Hepatocyte (in vitro differentiated cells): ENCODE measurements at regions not wholly inside any gene's neighbourhood (a gene's known extent, or its start where the extent isn't known, plus 50 kb on each side); places are given as distances from the start of the nearest gene placed in this dataset.
"Not testable (repeated sequence)": the region's sequence is repeated elsewhere in the genome, so short reads cannot be mapped to it uniquely, and the experiment has no call there.

ENCODE experiments used
- DNase-seq: peaks from one replicate; pipeline ENCODE4 v3.0.0-alpha.2; 2016; ENCODE audit warnings: low spot score
- H2AFZ ChIP-seq: fragments of 200-600 bp; sonication (generic); 2 replicates; pipeline ENCODE4 v1.6.0; 2016; ENCODE audit warnings: antibody characterized with exemption, mild to moderate bottlenecking
- H3K27ac ChIP-seq: fragments of 200-600 bp; sonication (generic); 2 replicates; pipeline ENCODE4 v1.5.1; 2016; ENCODE audit warnings: mild to moderate bottlenecking
- H3K27me3 ChIP-seq: fragments of 200-600 bp; sonication (generic); 2 replicates; pipeline ENCODE4 v1.6.1; 2016
- H3K36me3 ChIP-seq: fragments of 200-600 bp; sonication (generic); replicated peaks from 2 replicates; pipeline ENCODE4 v1.5.1; 2016; ENCODE audit warnings: low read depth; ENCODE audit not compliant: insufficient read depth
- H3K4me1 ChIP-seq: fragments of 200-600 bp; sonication (generic); 2 replicates; pipeline ENCODE4 v1.5.1; 2016; ENCODE audit warnings: mild to moderate bottlenecking, moderate library complexity; ENCODE audit not compliant: insufficient read depth
- H3K4me2 ChIP-seq: fragments of 200-600 bp; sonication (generic); 2 replicates; pipeline ENCODE4 v1.6.0; 2016
- H3K4me3 ChIP-seq: fragments of 200-600 bp; sonication (generic); 2 replicates; pipeline ENCODE4 v1.5.1; 2016; ENCODE audit warnings: mild to moderate bottlenecking
- H3K79me2 ChIP-seq: fragments of 200-600 bp; sonication (generic); 2 replicates; pipeline ENCODE4 v1.6.0; 2017; ENCODE audit warnings: mild to moderate bottlenecking
- H3K9me2 ChIP-seq: fragments of 200-600 bp; sonication (generic); replicated peaks from 2 replicates; pipeline ENCODE4 v1.6.0; 2017; ENCODE audit warnings: mild to moderate bottlenecking; ENCODE audit not compliant: insufficient read depth
- H3K9me3 ChIP-seq: fragments of 200-600 bp; sonication (generic); 2 replicates; pipeline ENCODE4 v1.5.1; 2016; ENCODE audit warnings: low read depth, mild to moderate bottlenecking
- H4K20me1 ChIP-seq: fragments of 200-600 bp; sonication (generic); 2 replicates; pipeline ENCODE4 v1.6.0; 2016; ENCODE audit warnings: mild to moderate bottlenecking; ENCODE audit not compliant: insufficient read depth, poor library complexity, severe bottlenecking
- CTCF ChIP-seq: fragments of 200-600 bp; sonication (generic); IDR thresholded peaks from 2 replicates; pipeline ENCODE4 v1.5.1; 2016; ENCODE audit warnings: antibody characterized with exemption, mild to moderate bottlenecking; ENCODE audit not compliant: poor library complexity
- EZH2 ChIP-seq: fragments of 200-600 bp; sonication (generic); IDR thresholded peaks from 2 replicates; pipeline ENCODE4 v1.6.1; 2016; ENCODE audit warnings: antibody characterized with exemption, mild to moderate bottlenecking, borderline replicate concordance
- EZH2phosphoT487 ChIP-seq: fragments of 200-600 bp; sonication (generic); IDR thresholded peaks from one replicate; pipeline ENCODE4 v1.6.1; 2018; ENCODE audit warnings: antibody characterized with exemption, mild to moderate bottlenecking, low read depth, moderate library complexity; ENCODE audit not compliant: unreplicated experiment, severe bottlenecking
- WGBS: methylation state at CpG from one replicate; pipeline ENCODE4 v1.1.6; 2016; ENCODE audit warnings: low lambda C conversion rate; ENCODE audit errors: missing lambda C conversion rate; 5-methylcytosine and 5-hydroxymethylcytosine counted together

GRCh38 chr18:77346208-77346810 lies 96.7 kb downstream of the GALR1 start:
- Histone ChIP-seq H3K27ac (no peak overlapping the region), H3K36me3 (no peaks in the 10 kb centered on the region), H3K4me2 (no peak overlapping the region), H3K27me3 (no peaks in the 10 kb centered on the region), H3K79me2 (no peaks in the 10 kb centered on the region), H3K4me3 (no peak overlapping the region), H3K9me2 (no peaks in the 10 kb centered on the region), H3K9me3 (no peaks in the 10 kb centered on the region), H2AFZ (no peak overlapping the region), H3K4me1 (no peaks in the 10 kb centered on the region), H4K20me1 (no peaks in the 10 kb centered on the region)
- no peak for DNase-seq
- TF ChIP-seq EZH2: no peak
- TF ChIP-seq CTCF: no peak
- TF ChIP-seq EZH2phosphoT487: no peak
- 87% methylated on average over 2 of the region's 2 CpGs for WGBS

- not testable (repeated sequence) for H2AFZ ChIP-seq, H3K4me2 ChIP-seq, H3K79me2 ChIP-seq, H3K9me2 ChIP-seq, H3K4me1 ChIP-seq, H3K4me3 ChIP-seq, H3K27me3 ChIP-seq, H3K27ac ChIP-seq, H3K9me3 ChIP-seq, DNase-seq, H4K20me1 ChIP-seq, H3K36me3 ChIP-seq
- 80% methylated on average over 3 of the region's 3 CpGs for WGBS
Observed at GRCh38 chr18:77353349-77353748, 103.7 kb downstream of the GALR1 start.

DNA sequence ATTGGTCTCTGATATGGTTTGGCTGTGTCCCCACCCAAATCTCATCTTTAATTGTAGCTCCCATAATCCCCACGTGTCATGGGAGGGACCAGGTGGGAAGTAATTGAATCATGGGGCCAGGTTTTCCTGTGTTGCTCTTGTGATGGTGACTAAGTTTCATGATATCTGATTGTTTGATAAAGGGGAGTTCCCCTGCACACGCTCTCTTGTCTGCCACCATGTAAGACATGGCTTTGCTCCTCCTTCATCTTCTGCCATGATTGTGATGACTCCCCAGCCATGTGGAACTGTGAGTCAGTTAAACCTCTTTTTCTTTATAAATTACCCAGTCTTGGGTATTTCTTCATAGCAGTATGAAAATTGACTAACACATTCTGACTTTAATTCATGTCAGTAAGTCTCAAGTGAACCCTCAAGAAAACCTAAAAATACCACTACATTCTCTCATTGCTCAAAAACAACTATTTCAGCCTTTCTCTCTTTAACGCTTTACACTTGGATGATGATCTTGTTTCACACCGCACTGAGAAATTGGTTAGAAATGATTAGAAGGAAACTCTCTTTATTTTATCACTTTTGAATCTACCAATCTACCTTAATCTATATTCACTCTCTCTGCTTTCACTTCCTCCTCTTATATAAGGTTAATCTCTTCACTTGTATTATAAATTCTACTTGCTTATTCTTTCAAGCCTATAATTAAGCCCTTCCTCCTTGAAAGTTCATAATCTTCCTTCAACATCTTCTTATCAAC lies 110.1 kb downstream of the GALR1 start:
- Histone ChIP-seq H3K4me2 (no peak overlapping the region), H3K4me1 (no peaks in the 10 kb centered on the region), H2AFZ (no peak overlapping the region), H3K79me2 (no peaks in the 10 kb centered on the region), H4K20me1 (no peaks in the 10 kb centered on the region), H3K4me3 (no peak overlapping the region), H3K27ac (no peak overlapping the region), H3K36me3 (no peaks in the 10 kb centered on the region), H3K9me3 (no peaks in the 10 kb centered on the region), H3K9me2 (no peaks in the 10 kb centered on the region), H3K27me3 (no peaks in the 10 kb centered on the region)
- WGBS: 92% methylated on average over 4 of the region's 4 CpGs
- DNase-seq: no peak
- TF ChIP-seq EZH2phosphoT487: no peak
- TF ChIP-seq CTCF: no peak
- no peak for TF ChIP-seq EZH2

- no peak overlapping the region for H3K4me2 ChIP-seq
- TF ChIP-seq EZH2 (no peak), EZH2phosphoT487 (no peak), CTCF (no peak)
- H3K9me3 ChIP-seq: no peaks in the 10 kb centered on the region
- H3K79me2 ChIP-seq: no peaks in the 10 kb centered on the region
- H3K4me3 ChIP-seq: no peak overlapping the region
- H4K20me1 ChIP-seq: no peaks in the 10 kb centered on the region
- H3K27me3 ChIP-seq: no peaks in the 10 kb centered on the region
- no peaks in the 10 kb centered on the region for H3K4me1 ChIP-seq
- no peak for DNase-seq
- H2AFZ ChIP-seq: no peak overlapping the region
- H3K27ac ChIP-seq: no peak overlapping the region
- H3K9me2 ChIP-seq: no peaks in the 10 kb centered on the region
- WGBS: 62% methylated on average over 3 of the region's 3 CpGs
- H3K36me3 ChIP-seq: no peaks in the 10 kb centered on the region
Observed at GRCh38 chr18:77360315-77361190, 110.9 kb downstream of the GALR1 start.
